ENCODE measurements at regions not wholly inside any gene's neighbourhood (a gene's known extent, or its start where the extent isn't known, plus 50 kb on each side); places are given as distances from the start of the nearest gene placed in this dataset.

DNA sequence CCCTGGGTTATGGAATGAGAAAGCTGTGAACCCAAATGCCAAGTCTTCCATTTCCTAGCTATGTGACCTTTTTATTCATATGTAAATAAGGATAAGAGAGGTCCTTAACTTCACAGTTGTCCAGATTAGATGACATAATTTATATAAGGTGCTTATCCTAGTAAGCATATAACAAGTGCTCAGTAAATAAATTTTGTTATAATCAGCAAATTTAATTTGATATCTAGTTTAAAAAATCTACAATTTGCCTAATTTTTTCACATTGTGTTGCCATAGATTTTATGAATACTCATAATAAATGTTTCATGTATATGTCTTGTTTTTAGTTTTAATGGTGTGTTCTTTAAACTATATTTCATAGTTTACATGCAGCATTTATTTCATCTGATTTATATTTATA, 130.4 kb upstream of the SPRY1 start:
- no peak for TF ChIP-seq POLR2AphosphoS5 (IDR thresholded peaks at IDR 0.05)
- no peak for TF ChIP-seq POLR2A (IDR thresholded peaks at IDR 0.05)
- TF ChIP-seq, protein P1, sequence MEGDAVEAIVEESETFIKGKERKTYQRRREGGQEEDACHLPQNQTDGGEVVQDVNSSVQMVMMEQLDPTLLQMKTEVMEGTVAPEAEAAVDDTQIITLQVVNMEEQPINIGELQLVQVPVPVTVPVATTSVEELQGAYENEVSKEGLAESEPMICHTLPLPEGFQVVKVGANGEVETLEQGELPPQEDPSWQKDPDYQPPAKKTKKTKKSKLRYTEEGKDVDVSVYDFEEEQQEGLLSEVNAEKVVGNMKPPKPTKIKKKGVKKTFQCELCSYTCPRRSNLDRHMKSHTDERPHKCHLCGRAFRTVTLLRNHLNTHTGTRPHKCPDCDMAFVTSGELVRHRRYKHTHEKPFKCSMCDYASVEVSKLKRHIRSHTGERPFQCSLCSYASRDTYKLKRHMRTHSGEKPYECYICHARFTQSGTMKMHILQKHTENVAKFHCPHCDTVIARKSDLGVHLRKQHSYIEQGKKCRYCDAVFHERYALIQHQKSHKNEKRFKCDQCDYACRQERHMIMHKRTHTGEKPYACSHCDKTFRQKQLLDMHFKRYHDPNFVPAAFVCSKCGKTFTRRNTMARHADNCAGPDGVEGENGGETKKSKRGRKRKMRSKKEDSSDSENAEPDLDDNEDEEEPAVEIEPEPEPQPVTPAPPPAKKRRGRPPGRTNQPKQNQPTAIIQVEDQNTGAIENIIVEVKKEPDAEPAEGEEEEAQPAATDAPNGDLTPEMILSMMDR (IDR thresholded peaks at IDR 0.05): no peak
- TF ChIP-seq EP300 (IDR thresholded peaks at IDR 0.05): no peak
- Histone ChIP-seq H3K4me3 (no peak overlapping the region), H3K27me3 (no peaks in the 10 kb centered on the region), H3K9me3 (no peaks in the 10 kb centered on the region), H3K27ac (no peak overlapping the region), H3K4me1 (no peaks in the 10 kb centered on the region), H3K36me3 (no peaks in the 10 kb centered on the region)
- intact Hi-C loops (cut with DNase I): no loop called here
- DNase-seq: no peak

- no peaks in the 10 kb centered on the region for H3K9me3 ChIP-seq
- no peak for TF ChIP-seq EP300 (IDR thresholded peaks at IDR 0.05)
- no peak for TF ChIP-seq POLR2A (IDR thresholded peaks at IDR 0.05)
- TF ChIP-seq, protein P1 (IDR thresholded peaks at IDR 0.05): no peak
- no peak for TF ChIP-seq POLR2AphosphoS5 (IDR thresholded peaks at IDR 0.05)
- WGBS, 2 donors: 96 to 99% methylated on average over 3 of the region's 3 CpGs
- no peak for DNase-seq
- H3K27me3 ChIP-seq: no peaks in the 10 kb centered on the region
- no peak overlapping the region for H3K27ac ChIP-seq
- peaks cover 0 to 5% (median 3%) of the 10 kb centered on the region in 4 donors for H3K4me1 ChIP-seq
- H3K36me3 ChIP-seq: no peaks in the 10 kb centered on the region
- intact Hi-C loops (cut with DNase I): no loop called here
- no peak overlapping the region for H3K4me3 ChIP-seq
Measured at GRCh38 chr4:123278755-123279154, 117.8 kb upstream of the SPRY1 start.

DNA sequence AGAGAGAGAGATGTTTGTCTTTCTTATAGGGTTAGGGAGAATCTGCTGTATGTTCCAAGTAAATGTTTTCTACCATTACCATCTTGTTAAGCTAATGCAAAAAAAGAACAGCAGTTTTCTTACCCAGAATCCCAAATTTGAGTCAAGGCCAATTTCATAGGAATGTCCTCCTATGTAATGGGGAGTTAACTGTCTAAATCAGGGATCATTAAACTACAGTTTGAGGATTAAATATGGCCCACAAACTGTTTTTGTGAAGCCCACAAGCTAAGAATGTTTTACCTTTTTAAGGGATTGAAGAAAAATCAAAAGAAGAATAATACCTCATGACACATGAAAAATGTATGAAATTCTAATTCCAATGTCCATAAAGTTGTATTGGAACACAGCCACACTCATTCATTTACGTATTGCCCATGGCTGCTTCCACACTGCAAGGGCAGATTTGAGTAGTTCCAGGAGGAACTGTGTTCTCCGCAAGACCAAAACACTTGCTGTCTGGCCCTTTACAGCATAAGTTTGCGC, 113.2 kb upstream of the SPRY1 start:
- intact Hi-C loops (cut with DNase I): no loop called here
- WGBS, 2 donors: 91 to 96% methylated on average over 3 of the region's 3 CpGs
- no peak for DNase-seq
- no peak for TF ChIP-seq POLR2A (IDR thresholded peaks at IDR 0.05)
- TF ChIP-seq, protein P1 (IDR thresholded peaks at IDR 0.05): no peak
- TF ChIP-seq EP300 (IDR thresholded peaks at IDR 0.05): no peak
- TF ChIP-seq POLR2AphosphoS5 (IDR thresholded peaks at IDR 0.05): no peak
- H3K36me3 ChIP-seq: no peaks in the 10 kb centered on the region
- H3K27ac ChIP-seq: peak overlapping the region in 3 of 4 donors; percentile 18 to 63 (median 56)
- peaks cover 0 to 20% (median 19%) of the 10 kb centered on the region in 4 donors for H3K4me1 ChIP-seq
- H3K9me3 ChIP-seq: no peaks in the 10 kb centered on the region
- no peak overlapping the region for H3K4me3 ChIP-seq
- no peaks in the 10 kb centered on the region for H3K27me3 ChIP-seq

DNA sequence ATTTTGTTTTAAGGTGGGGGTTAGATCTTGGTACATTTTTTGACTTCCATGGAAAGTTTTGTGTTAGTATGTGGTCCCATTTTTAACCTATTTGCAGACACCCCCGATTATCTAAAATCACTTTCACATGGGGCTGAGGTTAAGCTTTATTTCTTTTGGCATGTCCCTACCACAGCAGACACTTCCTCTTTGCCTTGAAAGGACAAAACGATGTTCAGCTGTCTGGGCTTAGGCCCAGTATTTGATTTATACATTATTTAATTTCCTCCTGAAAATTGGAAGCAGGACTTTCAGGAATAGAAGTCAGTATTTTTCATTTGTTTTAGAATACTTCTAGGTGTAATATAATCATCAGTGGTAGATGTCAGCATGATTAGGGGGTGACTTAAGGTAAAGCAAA, 112.4 kb upstream of the SPRY1 start:
- Histone ChIP-seq H3K4me3 (no peak overlapping the region), H3K27ac (peak overlapping the region in 3 of 4 donors; percentile 21 to 63 (median 56)), H3K36me3 (no peaks in the 10 kb centered on the region), H3K9me3 (no peaks in the 10 kb centered on the region), H3K4me1 (peaks cover 0 to 20% (median 19%) of the 10 kb centered on the region in 4 donors), H3K27me3 (no peaks in the 10 kb centered on the region)
- intact Hi-C loops (cut with DNase I): no loop called here
- peak in 3 of 4 donors; percentile 43 to 55 (median 54) for TF ChIP-seq POLR2AphosphoS5 (IDR thresholded peaks at IDR 0.05)
- TF ChIP-seq, protein P1 (IDR thresholded peaks at IDR 0.05): no peak
- no peak for TF ChIP-seq EP300 (IDR thresholded peaks at IDR 0.05)
- TF ChIP-seq POLR2A (IDR thresholded peaks at IDR 0.05): no peak
- 5 to 8% methylated on average over 2 of the region's 2 CpGs for WGBS, 2 donors
- no peak for DNase-seq

DNA sequence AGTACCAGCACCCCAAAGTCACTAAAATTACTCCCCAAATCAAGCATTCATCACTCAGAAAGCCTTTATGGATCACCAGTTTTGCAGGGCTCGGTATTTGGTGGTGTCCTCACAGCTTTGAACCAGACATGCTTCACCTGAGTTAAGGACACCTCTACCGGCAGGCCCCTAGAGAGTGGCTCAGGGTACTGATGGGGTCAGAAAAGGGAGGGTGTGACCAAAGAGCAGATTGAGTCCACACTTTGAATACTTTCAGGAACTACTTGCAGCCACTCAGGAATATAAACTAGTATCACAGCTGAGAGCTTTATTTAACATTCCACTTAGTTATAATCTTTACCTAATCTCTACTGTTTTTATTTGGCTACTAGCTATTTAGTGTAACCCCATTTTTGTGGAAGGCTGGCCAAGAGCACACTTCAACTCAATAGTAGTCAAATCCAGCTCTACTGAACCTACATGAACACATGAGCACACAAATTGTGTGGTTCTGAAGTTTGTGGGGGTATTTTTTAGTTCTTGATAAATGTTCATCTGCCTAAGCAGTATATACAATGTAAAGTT, 109.6 kb upstream of the SPRY1 start:
- Histone ChIP-seq H3K27ac (no peak overlapping the region), H3K36me3 (no peaks in the 10 kb centered on the region), H3K4me3 (no peak overlapping the region), H3K27me3 (no peaks in the 10 kb centered on the region), H3K4me1 (peaks cover 0 to 20% (median 19%) of the 10 kb centered on the region in 4 donors), H3K9me3 (peaks cover 0 to 9% (median 7%) of the 10 kb centered on the region in 4 donors)
- TF ChIP-seq, protein P1 (IDR thresholded peaks at IDR 0.05): no peak
- TF ChIP-seq EP300 (IDR thresholded peaks at IDR 0.05): no peak
- TF ChIP-seq POLR2A (IDR thresholded peaks at IDR 0.05): no peak
- no peak for TF ChIP-seq POLR2AphosphoS5 (IDR thresholded peaks at IDR 0.05)
- intact Hi-C loops (cut with DNase I): no loop called here
- no peak for DNase-seq
- WGBS, 2 donors: 86 to 89% methylated on average over 2 of the region's 2 CpGs
